ENCODE measurements at regions not wholly inside any gene's neighbourhood (a gene's known extent, or its start where the extent isn't known, plus 50 kb on each side); places are given as distances from the start of the nearest gene placed in this dataset.
"Not testable (repeated sequence)": the region's sequence is repeated elsewhere in the genome, so short reads cannot be mapped to it uniquely, and the experiment has no call there.

DNA sequence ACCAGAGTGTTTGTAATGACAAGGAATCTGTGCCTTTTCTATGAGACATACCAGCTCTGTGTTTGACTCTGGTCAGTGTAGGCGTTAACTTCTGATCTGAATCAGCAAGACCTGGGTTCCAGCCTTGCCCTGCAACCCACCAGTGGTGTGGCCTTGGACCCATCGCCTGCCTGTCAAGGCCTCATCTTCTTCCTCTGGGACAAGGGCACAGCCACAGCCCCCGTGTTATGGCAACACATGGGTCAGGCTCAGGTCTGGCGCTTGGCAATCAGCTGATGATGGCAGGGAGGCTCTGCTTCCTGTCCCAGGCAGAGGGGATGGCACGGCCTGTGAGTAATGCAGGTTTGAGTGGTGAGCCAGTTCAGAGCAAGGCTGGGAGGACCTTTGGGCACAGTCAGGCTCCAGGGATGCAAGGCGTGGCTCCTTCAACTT, 69.1 kb upstream of the PLGLB2 start:
- DNase-seq (ENCODE audit: low spot score): not testable (repeated sequence)

DNA sequence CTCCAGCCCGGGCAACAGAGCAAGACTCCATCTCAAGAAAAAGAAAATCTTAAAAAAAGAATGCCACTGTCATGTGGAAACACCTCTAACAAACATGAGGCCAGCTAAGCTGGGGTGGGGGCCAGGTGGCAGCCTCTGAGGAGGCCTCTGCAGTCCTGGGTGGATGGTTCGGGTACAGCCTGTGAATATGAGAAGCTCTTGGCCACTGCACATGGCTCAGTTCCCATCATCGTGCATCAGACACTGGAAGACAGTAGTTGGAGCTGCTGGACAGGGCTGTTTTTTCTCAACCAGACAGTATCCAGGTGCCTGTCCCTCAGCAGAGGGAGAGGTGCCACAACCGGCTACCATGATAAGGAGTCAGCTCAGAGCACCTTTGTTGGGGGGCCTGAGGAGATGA, 67.9 kb upstream of the PLGLB2 start:
- DNase-seq (ENCODE audit: low spot score): not testable (repeated sequence)

DNA sequence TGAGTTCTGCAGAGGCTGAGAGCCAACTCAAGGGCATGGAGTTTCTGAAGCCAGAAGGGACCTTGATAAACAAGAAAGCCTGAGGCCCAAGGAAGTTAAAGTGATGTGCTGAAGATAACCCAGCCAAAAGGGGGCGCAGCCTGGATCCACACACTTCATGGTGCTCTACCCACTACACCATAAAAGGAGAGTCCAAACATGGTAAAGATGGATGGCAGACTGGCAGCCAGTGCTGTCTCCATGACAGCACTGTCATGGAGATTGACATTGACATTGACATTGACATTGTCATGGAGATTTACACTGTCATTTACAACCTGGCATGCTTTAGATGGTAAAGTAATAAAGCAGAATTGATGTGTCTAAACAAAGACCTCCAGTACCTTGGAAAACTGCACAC, 67.2 kb upstream of the PLGLB2 start:
- not testable (repeated sequence) for DNase-seq (ENCODE audit: low spot score)

DNA sequence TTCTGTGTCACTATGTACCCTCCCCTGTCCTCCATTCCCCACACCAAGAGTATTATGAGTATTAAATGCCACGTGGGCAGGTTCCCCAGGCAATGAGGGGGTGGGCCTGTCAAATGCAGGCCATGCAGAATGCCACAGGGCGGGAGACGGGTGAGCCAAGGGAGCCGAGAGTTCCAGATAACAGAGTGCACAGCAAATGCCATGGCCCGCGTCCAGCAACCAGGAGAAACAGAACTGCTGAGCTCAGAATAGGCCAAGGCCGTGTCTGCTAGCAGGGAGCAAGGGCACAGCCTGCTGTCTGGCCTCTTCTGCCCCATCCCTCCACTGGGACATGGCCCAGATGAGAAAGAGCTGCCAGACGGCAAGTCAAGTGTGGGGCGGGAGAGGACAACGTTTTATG, 64.4 kb upstream of the PLGLB2 start:
- not testable (repeated sequence) for DNase-seq (ENCODE audit: low spot score)

DNA sequence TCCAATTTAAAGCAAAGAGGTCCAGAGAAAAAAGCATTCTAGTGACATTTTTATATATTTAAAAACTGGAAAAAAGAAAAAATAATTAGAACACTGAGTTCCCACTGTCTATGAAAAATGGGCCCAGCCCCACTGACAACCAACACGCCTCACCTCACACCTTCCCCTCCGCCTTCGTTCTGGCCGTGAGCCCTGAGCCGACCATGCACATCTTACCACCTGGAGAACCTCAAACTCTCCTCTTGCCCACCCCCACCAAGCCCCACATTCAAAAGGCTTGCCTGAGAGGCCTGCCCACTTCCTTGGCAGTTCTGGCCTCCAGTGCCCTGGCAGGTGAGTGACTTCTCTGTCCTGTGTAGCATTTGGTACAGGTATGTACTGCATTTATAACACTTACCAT, 63.9 kb upstream of the PLGLB2 start:
- DNase-seq (ENCODE audit: low spot score): not testable (repeated sequence)

DNA sequence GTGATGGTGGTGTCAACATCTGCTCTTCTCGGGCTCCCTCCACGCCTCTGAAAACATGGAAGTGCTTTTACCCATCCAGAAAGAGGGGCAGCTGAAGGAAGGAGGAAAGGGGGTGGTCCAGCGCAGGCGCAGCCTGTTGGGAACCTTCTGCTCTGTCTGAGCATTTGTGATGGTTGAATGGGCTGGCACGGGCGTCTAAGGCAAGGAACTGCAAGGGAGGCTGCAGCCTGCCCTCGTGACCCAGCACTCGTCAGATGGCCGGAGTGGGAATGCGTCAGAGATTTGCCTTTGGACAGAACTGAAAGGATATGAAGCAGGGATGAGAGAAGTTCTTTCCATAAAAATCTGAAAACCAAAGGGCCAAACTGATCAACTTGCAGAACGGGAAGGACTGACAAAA, 62.3 kb upstream of the PLGLB2 start:
- DNase-seq (ENCODE audit: low spot score): not testable (repeated sequence)

DNA sequence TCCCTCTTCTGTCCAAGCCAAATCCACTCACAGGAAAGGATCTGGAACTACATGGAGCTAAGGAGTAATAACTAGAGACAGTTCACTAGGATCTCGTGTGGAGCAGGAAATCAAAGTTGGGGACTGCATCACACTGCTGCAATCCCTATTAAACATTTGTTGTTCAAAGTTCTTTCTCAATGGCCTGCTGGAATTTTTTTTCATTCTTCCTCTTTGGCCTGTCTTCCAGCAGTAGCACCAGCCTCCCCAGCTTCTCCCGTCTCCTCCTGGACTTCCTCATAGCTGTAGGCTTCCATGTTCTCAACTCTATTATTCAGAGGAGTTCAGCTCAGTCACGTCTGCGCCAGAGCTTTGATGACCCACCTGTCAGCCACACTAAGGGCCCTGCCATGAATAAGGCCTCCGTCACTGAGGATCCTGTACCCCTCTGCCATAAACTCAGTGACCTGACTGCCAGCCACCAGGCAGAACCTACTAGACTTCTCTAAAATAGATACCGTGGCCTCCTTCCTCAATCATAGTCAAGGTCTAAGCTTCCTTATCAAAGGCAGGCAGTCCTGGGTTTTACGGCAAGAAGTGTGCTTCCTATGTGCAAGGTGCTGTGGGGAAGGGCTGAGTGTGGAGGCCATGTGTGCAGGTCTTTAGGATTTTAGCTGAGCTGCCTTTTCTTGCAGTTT, 60.9 kb upstream of the PLGLB2 start:
- not testable (repeated sequence) for DNase-seq (ENCODE audit: low spot score)

DNA sequence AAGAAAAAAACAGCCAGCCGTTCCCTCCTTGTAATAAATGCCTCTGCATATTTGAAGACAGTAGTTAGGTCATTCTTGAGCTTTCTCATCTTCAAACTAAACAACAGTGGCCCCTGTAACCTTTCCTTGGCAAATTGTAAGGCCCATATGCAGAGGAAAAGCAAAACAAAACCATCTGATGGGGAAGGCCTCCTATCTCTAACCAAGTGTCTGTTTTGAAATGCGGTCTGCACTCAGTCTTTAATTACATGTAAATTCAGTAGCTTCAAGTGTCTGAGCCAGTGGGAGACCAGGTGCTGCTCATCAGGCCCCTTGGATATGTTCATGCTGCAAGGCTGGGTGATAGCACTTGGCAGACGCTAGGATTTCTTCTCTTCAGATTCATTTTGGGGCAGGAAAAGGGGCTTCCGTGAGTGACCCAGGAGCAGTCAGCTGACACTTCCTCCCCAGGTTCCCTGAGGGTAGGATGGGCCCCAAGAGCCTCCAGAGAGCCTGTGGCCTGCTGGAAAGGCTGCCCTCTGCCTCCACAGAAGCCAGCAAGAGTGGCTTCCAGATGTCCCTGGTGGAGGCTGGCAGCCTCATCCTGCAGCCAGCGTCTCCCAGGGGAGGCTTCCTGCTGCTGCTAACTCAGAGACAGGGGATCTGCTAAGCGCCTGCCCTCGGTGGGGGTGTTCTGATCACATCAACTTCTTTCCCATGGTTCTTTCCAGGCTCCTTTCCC, 60.2 kb upstream of the PLGLB2 start:
- not testable (repeated sequence) for DNase-seq (ENCODE audit: low spot score)

DNA sequence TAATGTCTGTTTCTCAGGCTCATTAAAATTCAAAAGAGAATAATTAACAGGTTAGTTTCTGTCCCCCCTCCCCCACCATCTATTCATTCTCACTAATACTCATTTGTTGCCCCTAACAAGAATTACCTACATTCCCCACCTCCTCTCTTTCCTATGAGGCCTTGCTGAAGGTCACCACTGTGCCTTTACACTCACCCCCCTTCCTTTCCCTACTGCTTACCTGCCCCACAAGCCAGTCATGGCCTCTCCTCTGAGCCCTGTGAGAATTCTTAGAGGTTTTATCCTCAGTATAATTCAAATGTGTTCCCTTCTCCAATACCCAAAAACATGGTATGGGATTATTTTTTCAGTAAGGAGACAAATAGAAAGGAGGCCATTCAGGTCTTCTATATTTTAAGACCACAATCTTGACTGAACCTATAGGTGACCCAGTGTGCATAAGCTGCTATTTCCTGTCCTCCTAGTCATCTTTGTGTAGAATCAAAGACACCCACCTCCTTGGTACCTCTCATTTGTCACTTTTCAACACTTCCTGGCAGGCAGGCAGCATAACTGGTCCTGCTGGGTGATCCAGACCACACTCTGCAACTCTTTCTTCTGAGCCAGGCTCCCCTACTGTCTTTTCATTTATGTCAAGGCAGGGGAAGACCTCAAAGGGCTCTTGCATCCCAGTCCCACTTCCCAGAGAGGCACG, 55.8 kb upstream of the PLGLB2 start:
- DNase-seq (ENCODE audit: low spot score): not testable (repeated sequence)

DNA sequence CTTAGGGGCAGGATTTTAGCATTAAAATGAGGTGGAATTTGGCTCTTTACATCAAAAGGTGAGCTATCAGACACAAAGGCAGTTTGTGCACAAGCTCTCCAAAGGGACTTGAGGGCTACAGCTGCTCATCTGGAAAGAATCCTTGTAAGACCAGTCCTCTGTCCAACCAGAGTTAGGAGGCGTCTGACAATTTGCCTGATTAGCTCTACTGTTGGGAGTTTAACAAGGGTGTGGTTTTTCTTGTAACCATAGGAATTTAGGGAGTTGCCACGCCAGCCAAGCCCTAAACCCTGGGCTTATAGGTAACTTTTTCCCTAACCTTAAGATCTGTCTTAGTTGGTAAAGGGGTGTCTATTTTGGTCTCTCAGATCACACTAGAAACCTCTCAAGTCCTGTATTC, 55.0 kb upstream of the PLGLB2 start:
- not testable (repeated sequence) for DNase-seq (ENCODE audit: low spot score)

DNA sequence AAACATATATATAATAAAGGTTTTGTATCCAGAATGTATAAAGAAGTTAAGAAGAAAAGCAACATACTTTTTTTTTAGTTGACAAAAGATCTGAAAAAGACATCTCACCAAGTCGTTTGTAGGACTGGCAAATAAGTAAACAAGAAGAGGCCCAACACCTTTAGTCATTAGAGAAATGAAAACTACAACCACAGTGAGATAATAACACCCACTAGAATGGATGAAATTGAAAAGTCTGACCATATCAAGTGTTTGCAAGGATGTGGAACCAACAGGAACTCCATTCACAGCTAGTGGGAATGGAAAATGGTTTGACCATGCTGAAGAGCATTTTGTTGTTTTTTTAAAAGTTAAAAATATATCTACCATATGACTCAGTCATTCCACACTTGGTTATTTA, 54.0 kb upstream of the PLGLB2 start:
- not testable (repeated sequence) for DNase-seq (ENCODE audit: low spot score)

DNA sequence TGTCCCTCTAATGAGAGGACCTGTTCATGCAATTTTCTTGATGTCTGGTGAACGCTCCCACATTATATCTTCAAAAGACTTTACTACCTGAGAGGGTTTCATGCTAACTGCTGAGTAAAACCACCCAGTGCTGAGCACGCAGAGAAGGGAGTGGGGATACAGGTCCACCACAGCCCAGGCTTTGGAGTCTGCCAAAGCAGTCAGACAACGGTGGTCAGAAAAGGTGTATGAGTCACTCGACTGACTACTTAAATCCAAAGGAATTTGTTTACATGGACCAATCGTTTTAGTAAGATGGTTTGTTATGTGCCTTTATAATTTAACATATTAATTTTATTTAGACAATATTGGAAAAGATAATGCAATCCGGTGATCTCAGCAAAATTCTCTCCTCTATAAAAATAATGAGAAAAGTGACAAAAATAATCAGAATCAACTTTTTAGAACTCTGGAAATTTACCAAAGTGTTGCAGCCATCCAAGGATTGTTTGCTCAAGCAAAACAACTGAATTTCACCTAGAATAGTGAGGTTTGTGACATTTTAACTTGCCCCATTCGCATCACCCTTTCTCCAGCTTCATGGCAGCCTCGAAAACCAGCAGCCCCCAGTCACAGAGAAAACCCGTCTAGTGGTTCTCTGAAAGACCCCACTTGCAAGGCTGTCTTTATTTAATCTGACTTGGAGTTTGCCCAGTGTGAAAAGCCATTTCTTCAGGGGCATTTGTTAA, 52.1 kb upstream of the PLGLB2 start:
- DNase-seq (ENCODE audit: low spot score): not testable (repeated sequence)

Measured in germinal center (tissue), 1 donor.